Erythroblast (primary cell): ENCODE measurements at regions not wholly inside any gene's neighbourhood (a gene's known extent, or its start where the extent isn't known, plus 50 kb on each side); places are given as distances from the start of the nearest gene placed in this dataset.

Source experiments
- DNase-seq, 2 experiments: peaks; one replicate each; lab custom pipeline; 2025; lab: John Stamatoyannopoulos, UW
- GATA1 ChIP-seq: IDR thresholded peaks from 2 replicates; pipeline ENCODE4 v1.6.1; 2011; ENCODE audit warnings: low read depth, mild to moderate bottlenecking, control low read depth, low read length, moderate library complexity
- POLR2A ChIP-seq: IDR thresholded peaks from 2 replicates; pipeline ENCODE4 v1.6.1; 2011; ENCODE audit warnings: mild to moderate bottlenecking, low read length

DNA sequence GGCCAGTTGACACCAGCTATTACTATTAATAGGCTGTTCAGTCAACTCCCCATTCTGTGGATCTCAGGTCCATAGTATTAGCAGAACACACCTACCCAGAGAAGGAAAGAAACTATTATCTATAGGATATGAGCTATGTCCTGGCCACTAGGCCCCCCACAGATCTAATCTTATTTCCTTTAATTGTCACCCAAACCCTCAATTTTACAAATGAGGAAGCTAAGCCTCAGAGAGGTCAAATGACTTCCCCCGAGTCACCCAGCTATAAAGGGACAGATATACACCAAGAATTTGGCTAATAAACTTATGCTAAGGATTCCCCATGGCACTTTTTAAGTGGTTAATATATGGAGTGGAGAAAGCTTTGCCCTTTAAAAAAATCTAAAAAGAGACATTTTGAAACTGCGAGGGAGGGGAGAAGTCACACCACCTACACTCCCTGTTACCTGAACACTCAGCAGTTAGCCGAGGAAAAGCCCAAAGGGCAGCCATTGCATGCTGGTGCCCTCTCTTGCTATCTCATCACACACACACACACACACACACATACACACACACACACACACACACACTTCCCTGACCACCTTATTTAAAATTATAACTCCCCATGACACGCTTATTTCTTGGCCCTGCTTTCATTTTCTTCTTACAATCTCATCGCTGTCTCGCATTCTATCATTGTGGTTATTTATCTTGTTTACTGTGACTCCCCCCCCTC is 157.0 kb upstream of the ADO start:
- no peak for TF ChIP-seq GATA1
- TF ChIP-seq POLR2A, result no peak

DNA sequence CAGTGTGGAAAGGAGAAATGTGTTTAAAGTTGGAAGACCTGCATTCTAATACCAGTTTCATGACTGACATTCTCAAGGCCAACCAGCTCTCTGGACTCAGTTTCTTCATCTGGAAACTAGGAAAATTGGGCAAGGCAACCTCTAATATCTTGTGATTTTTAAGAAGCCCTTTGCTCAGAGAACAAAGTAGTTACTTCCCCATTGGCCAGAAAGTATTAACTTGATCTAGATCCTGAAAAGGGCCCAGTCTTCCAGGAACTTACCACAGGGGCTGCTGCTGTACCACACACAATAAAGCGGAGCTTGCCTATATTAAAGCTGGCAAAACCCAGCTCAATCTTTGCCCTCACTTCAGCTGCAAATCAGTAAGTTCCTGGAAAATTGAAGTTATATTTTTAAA is 155.6 kb upstream of the ADO start:
- no peak for TF ChIP-seq POLR2A
- no peak for TF ChIP-seq GATA1
- no peak for DNase-seq

More for the DNA sequence above, 157.0 kb upstream of the ADO start:
- no peak for DNase-seq

DNA sequence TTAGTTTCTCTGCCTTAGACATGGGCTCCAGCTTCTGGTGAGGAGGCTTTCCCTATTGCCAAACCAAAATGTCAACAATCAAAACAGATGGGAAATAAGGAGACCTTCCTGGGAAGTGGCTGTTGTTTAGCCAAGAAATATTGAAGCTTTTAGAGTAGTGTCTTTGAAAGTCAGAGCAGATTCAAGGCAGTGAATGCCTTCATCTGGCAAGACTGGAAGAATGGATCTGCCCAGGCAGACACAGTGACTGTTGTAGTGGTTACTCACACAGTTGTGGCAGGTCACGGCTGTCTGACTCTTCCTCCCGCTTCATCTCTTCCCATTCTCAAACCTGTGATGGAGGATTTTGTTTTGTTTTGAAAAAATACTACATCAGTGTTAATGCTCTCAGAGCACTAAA is 154.1 kb upstream of the ADO start:
- TF ChIP-seq POLR2A (no peak), GATA1 (no peak)
- DNase-seq, result no peak

DNA sequence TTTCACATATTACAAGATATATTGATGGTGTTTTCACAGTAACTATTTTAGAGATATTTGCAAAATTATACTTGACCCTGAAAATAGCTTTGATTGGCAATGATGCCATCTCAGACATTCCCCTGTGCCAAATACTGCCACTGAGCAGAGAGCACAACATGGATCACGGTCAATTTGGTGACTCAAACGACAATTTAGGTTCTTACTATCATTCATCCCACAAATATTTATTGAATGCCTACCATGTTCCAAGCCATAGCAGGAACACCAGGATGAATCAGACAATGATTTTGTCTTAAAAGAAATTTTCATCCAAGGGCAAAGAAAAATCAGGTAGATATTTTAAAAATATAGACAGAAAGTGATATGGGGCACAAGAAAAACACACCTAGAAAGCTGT is 153.2 kb upstream of the ADO start:
- TF ChIP-seq GATA1 (no peak), POLR2A (no peak)
- no peak for DNase-seq

DNA sequence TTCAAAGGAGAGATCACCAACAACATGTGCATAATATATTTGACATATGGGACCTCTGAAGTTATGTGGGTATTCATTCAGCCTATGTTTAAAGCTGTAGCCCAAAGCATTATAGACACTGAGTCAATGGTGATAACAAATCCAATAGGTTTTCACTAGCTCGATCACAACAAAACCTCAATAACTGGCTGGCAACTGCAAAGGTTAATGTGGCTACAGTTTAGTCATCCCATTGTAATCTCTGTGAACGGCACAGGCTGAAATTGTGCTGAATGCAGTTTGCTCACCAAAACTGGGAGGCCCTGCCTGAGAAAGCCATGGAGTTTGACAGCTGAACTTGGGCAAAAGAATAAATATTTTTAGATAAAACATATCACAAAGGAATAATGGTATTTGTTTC is 152.4 kb upstream of the ADO start:
- TF ChIP-seq POLR2A (no peak), GATA1 (no peak)
- no peak for DNase-seq

DNA sequence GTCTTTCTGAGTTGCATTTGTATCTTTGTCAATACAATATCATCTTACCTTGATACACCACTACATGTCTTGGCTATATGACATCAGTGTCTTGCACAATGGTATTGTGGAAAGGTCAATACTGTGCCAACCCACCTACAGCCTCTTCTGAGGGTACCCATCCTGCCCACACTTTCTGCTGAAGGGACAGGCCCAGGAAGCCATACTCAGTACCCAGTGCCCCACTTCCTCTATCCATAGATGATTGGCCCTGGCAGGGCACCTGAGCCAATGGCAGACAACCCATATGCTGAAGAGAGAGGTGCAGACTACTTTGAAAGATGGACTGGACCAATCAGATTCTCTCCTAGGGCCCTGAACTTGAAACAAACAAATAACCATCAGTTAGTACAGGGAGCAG is 152.0 kb upstream of the ADO start:
- no peak for TF ChIP-seq POLR2A
- TF ChIP-seq GATA1, result no peak
- no peak for DNase-seq

DNA sequence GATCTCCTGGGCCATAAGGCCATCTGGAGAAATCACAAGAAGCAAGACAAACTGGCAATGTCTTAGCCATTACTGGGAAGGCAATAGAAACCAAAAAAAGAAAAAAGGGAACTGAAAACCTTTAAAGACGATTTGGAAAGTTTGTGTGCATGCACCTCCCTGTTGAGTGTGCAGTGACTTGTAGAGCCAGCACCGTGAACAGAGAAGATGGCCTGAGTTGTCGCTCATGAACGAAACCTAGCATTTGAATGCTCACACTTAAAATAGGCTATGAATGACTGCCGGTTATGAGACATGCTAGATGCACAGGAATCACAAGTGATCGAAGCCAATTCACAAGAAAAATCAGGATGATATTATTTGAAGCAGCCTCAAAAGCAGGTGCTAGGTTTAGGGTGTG is 151.3 kb upstream of the ADO start:
- TF ChIP-seq GATA1, result no peak
- DNase-seq, result no peak

DNA sequence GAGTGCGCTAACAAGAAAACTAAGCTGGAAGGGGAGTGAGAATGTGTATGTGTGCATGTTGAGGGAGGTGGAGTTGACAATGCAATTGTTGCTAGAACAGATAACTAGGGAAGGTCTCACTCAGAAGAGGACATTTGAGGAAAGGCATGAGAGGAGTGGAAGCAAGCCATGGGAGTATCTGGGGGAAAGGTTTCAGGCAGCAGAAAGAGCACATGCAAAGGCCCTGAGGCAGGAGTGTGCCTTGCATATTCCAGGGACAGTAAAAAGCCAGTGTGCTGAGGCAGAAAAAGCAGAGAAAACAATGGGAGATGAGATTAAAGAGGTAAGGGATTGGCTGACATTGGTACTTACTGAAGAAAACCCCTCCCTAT is 149.6 kb upstream of the ADO start:
- TF ChIP-seq GATA1, result no peak
- TF ChIP-seq POLR2A, result no peak
- no peak for DNase-seq

DNA sequence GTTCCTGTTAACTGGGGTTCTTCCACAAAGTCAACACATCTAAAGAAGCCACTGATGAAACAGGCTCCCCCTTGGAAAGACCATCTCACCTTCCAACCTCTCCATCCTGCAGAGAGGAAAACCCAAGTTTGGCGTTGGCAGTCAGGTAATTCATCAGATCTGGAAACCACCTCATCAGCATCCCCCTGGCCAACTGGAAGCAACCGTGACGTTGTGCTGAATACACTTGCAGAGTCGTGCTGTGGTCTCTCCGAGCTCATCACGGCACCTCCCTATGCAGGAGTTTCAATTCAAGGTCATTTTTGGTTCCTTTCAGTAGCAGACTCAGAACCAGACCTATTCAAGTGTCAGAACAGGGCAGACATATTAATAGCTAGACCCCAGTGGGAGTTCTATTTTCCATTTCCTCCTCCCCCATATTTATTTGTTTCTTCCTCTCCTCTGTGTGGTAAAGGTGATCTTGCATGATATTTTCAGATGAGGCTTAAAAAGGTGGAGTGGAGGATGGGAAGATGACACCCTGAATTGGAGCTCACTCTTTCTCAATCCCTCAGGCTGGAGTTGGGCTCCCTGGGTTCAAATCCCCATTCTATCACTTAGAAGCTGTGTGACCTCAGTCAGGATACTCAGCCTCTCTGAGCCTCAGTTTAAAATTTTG is 149.1 kb upstream of the ADO start:
- TF ChIP-seq POLR2A, result no peak
- TF ChIP-seq GATA1, result no peak
- no peak for DNase-seq

DNA sequence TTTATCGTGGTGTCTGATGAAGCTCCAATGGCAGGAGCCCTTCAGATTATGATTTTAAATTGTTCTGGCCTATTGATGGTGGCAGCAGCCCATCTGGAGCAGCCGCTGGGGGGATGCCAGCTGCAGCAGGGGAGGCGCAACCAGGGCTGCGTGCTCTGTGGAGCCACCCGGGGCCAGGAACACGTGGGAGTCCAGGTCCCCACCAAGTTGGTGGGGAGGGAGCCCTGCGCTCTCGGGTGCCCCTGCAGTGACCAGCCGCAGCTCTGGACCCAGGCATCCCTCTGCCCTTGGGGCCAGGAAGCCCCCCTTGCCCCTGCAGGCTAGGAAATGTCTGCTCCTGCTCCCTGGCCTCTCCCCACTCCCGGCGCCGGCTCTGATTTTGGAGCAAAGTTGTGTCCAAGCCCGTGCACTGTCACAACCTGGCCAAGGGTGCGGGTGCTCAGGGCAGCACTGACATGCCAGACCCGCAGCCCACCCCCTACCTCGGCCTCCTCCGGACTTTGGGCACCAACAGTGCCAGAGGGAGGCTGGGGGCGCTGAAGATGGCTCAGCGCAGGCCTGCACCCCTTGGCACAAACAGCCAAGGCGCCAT is 147.2 kb upstream of the ADO start:
- no peak for DNase-seq
- TF ChIP-seq GATA1 (no peak), POLR2A (no peak)

DNA sequence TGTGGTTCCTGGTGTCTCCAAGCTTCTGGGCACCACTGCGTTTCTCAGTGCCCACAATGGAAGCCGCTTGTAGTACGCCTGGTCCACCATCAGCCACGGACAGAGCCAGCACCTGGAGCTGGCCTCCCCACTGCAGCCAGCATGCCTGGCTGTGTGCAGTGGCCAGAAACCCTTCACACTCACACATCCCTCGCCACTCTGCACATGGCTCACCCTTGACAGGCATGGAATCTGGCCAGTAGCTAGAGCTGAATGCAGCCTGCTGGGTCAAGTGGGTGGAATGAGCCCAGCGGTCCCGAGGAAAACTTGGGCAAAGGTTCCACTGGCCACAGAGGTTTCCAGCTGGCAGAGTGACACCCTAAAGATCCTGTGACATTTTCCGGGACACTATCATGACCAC is 146.0 kb upstream of the ADO start:
- TF ChIP-seq POLR2A (no peak), GATA1 (no peak)
- DNase-seq, result no peak

DNA sequence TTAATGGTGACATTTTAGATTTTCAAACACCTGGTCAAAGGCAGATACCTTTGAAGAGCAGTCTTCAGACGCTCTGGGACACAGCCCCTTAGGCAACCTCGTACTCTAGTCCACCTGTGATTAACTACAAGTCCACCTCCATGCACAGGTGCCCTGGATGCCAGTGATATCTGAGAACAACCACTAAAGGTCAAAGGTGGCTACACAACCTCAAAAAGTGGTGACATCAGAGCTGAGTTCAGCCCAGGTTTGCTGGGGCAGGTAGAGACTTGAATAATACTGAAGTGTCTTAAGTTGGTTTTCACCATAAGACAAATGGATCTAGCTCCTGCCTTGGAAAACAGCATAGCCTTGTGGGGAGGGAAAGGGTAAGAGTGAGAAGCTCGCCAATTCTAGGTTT is 143.4 kb upstream of the ADO start:
- TF ChIP-seq POLR2A, result no peak
- TF ChIP-seq GATA1, result no peak
- DNase-seq, result no peak

DNA sequence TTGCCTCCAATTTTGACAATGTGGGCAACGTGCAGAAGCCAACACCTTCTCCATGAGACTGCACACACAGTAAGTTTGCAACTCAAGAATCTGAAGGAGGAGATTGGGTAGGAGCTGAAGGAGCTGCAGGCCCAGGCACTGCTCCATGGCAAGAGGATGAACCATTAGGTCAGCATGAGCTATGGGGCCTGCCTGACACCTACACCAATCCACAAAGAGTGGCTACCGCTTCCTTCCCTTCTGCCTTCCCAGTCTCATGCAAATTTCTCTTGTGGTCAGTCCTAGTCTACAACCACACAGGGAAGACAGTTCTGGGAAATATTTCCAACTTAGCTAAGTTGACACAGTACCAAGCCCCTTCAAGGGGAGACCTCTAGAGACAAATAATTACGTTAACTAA is 142.0 kb upstream of the ADO start:
- no peak for DNase-seq

DNA sequence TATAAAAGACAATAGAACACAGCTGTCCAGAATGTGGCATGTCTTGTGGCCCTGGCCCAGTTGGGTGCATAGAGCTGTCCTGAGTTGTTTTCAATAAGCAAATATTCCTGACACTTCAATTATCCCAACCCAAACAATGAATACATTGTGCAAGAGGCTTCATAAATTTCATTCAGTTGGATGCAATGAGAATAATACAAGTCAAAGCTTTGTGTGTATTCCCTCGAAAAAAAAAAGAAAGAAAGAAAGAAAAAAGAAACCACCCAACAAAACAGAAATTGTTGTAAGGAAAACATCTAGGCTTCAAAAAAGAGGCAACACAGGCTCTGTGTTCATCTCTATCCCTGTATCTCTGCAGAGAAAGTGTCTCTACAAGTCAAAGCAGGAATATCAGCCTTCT is 138.7 kb upstream of the ADO start:
- no peak for TF ChIP-seq POLR2A
- TF ChIP-seq GATA1, result no peak

More for the DNA sequence above, 142.0 kb upstream of the ADO start:
- no peak for TF ChIP-seq POLR2A
- no peak for TF ChIP-seq GATA1

DNA sequence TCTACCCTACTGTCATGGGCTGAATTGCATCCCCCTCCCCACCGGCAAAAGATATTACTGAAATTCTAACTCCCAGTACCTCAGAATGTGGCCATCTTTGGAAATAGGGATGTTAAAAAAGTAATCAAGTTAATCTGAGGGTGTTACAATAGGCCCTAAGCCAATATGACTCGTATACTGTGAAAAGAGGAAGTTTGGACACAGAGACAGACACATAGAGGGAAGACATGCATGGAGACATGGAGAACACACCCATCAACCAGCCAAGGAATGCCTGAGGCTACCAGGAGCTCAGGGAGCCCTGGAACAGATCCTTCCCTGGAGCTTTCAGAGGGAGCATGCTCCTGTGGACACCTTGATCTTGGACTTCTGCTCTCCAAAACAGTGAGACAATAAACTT is 138.2 kb upstream of the ADO start:
- DNase-seq, result no peak
- TF ChIP-seq POLR2A, result no peak
- TF ChIP-seq GATA1, result no peak

More for the DNA sequence above, 138.7 kb upstream of the ADO start:
- DNase-seq, result no peak
